ENCODE measurements at regions not wholly inside any gene's neighbourhood (a gene's known extent, or its start where the extent isn't known, plus 50 kb on each side); places are given as distances from the start of the nearest gene placed in this dataset.

GRCh38 chr2:187826023-187826422, 271.8 kb upstream of the TFPI start:
- TF ChIP-seq GLIS3 (CRISPR knock-in tag; IDR thresholded peaks at IDR 0.05) (no peak), CREB5 (CRISPR knock-in tag; IDR thresholded peaks at IDR 0.05; ENCODE audit: low read depth) (no peak), RARB (CRISPR knock-in tag; IDR thresholded peaks at IDR 0.05) (no peak), BACH2 (CRISPR knock-in tag; IDR thresholded peaks at IDR 0.05; ENCODE audit: borderline replicate concordance) (no peak), ZFP3 (CRISPR knock-in tag; IDR thresholded peaks at IDR 0.05) (no peak), ISL1 (CRISPR knock-in tag; IDR thresholded peaks at IDR 0.05) (no peak), ZFP30 (CRISPR knock-in tag; IDR thresholded peaks at IDR 0.05) (no peak), PPARA (CRISPR knock-in tag; IDR thresholded peaks at IDR 0.05; ENCODE audit: borderline replicate concordance) (no peak), OSR1 (CRISPR knock-in tag; IDR thresholded peaks at IDR 0.05) (no peak), ZNF8 (CRISPR knock-in tag; IDR thresholded peaks at IDR 0.05) (no peak)

Measured in SK-N-SH treated with all-trans-retinoic acid at 6 μM for 48 hours (cell line).